IPS-18c (cell line): ENCODE measurements at regions not wholly inside any gene's neighbourhood (a gene's known extent, or its start where the extent isn't known, plus 50 kb on each side); places are given as distances from the start of the nearest gene placed in this dataset.

Experiments used
- H3K4me3 ChIP-seq: 2 replicates; pipeline ENCODE4 v1.7.0; 2013; ENCODE audit warnings: low read depth, mild to moderate bottlenecking, low read length, moderate library complexity; ENCODE audit not compliant: insufficient read depth
- H3K9me3 ChIP-seq: one replicate; pipeline ENCODE4 v1.6.1; 2013; ENCODE audit warnings: mild to moderate bottlenecking, low read length, moderate library complexity; ENCODE audit not compliant: control insufficient read depth, insufficient read depth

- no peaks in the 10 kb centered on the region for H3K9me3 ChIP-seq
- no peak overlapping the region for H3K4me3 ChIP-seq
Observed at GRCh38 chr21:16589006-16589898, 859.5 kb downstream of the USP25 start.

GRCh38 chr21:16590186-16590585, 860.4 kb downstream of the USP25 start:
- Histone ChIP-seq H3K9me3 (no peaks in the 10 kb centered on the region), H3K4me3 (no peak overlapping the region)

- H3K9me3 ChIP-seq: no peaks in the 10 kb centered on the region
Observed at GRCh38 chr21:16590641-16591292, 861.0 kb downstream of the USP25 start.

GRCh38 chr21:16592381-16592780, 862.6 kb downstream of the USP25 start:
- Histone ChIP-seq H3K4me3 (no peak overlapping the region), H3K9me3 (no peaks in the 10 kb centered on the region)

More at GRCh38 chr21:16590641-16591292, 861.0 kb downstream of the USP25 start:
- no peak overlapping the region for H3K4me3 ChIP-seq

GRCh38 chr21:16594191-16594590, 864.4 kb downstream of the USP25 start:
- no peaks in the 10 kb centered on the region for H3K9me3 ChIP-seq
- no peak overlapping the region for H3K4me3 ChIP-seq

GRCh38 chr21:16596369-16596768, 866.6 kb downstream of the USP25 start:
- Histone ChIP-seq H3K4me3 (no peak overlapping the region), H3K9me3 (no peaks in the 10 kb centered on the region)

GRCh38 chr21:16597753-16598152, 868.0 kb downstream of the USP25 start:
- Histone ChIP-seq H3K4me3 (no peak overlapping the region), H3K9me3 (no peaks in the 10 kb centered on the region)

- no peaks in the 10 kb centered on the region for H3K9me3 ChIP-seq
- H3K4me3 ChIP-seq: no peak overlapping the region
Observed at GRCh38 chr21:16605597-16605996, 875.8 kb downstream of the USP25 start.

- H3K9me3 ChIP-seq: no peaks in the 10 kb centered on the region
- H3K4me3 ChIP-seq: no peak overlapping the region
Observed at GRCh38 chr21:16606271-16606670, 876.5 kb downstream of the USP25 start.

GRCh38 chr21:16608209-16608830, 878.5 kb downstream of the USP25 start:
- Histone ChIP-seq H3K4me3 (no peak overlapping the region), H3K9me3 (no peaks in the 10 kb centered on the region)

GRCh38 chr21:16619281-16619680, 889.5 kb downstream of the USP25 start:
- no peaks in the 10 kb centered on the region for H3K9me3 ChIP-seq
- no peak overlapping the region for H3K4me3 ChIP-seq

GRCh38 chr21:16620786-16621320, 891.1 kb downstream of the USP25 start:
- H3K4me3 ChIP-seq: no peak overlapping the region
- H3K9me3 ChIP-seq: no peaks in the 10 kb centered on the region

- no peaks in the 10 kb centered on the region for H3K9me3 ChIP-seq
- H3K4me3 ChIP-seq: no peak overlapping the region
Observed at GRCh38 chr21:16624479-16625118, 888.2 kb upstream of the CXADR start.

GRCh38 chr21:16625491-16625890, 887.4 kb upstream of the CXADR start:
- no peaks in the 10 kb centered on the region for H3K9me3 ChIP-seq
- H3K4me3 ChIP-seq: no peak overlapping the region

- no peaks in the 10 kb centered on the region for H3K9me3 ChIP-seq
- no peak overlapping the region for H3K4me3 ChIP-seq
Observed at GRCh38 chr21:16633831-16634459, 878.9 kb upstream of the CXADR start.

GRCh38 chr21:16634515-16634914, 878.3 kb upstream of the CXADR start:
- Histone ChIP-seq H3K9me3 (no peaks in the 10 kb centered on the region), H3K4me3 (no peak overlapping the region)
